OCI-LY3 (cell line): ENCODE measurements at regions not wholly inside any gene's neighbourhood (a gene's known extent, or its start where the extent isn't known, plus 50 kb on each side); places are given as distances from the start of the nearest gene placed in this dataset.

Experiments used
- EZH2phosphoT487 ChIP-seq: fragments of 200-600 bp; shearing (Covaris generic); IDR thresholded peaks from 2 replicates; pipeline ENCODE4 v1.6.1; 2018; ENCODE audit warnings: antibody characterized with exemption, mixed run types, low read depth
- TF ChIP-seq, protein P1 (sequence below): fragments of 200-600, 300-600 bp; sonication (generic); IDR thresholded peaks from 2 replicates; pipeline ENCODE4 v1.5.1; 2014; ENCODE audit warnings: antibody characterized with exemption, low read length, low read depth

DNA sequence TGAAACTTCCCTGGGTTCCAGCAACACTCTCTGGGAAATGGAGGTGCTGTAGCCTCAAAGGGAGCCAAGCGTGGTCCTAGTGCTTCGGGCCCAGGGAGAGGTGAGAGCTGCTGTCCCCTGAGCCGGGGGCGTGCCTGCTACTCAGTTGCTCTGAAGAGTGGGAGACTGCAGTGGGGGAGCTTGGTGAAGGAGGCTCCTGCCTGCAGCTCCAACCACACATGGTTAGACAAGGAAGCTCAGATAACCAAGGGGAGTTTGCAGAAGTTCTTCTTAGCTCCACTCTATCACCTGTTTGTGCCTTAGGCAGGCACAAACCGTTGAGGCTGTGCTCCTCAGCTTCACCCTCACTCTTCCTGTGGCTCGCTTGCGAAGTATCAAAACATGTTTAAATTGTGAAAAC lies 53.6 kb upstream of the TRPM1 start:
- TF ChIP-seq, protein P1, sequence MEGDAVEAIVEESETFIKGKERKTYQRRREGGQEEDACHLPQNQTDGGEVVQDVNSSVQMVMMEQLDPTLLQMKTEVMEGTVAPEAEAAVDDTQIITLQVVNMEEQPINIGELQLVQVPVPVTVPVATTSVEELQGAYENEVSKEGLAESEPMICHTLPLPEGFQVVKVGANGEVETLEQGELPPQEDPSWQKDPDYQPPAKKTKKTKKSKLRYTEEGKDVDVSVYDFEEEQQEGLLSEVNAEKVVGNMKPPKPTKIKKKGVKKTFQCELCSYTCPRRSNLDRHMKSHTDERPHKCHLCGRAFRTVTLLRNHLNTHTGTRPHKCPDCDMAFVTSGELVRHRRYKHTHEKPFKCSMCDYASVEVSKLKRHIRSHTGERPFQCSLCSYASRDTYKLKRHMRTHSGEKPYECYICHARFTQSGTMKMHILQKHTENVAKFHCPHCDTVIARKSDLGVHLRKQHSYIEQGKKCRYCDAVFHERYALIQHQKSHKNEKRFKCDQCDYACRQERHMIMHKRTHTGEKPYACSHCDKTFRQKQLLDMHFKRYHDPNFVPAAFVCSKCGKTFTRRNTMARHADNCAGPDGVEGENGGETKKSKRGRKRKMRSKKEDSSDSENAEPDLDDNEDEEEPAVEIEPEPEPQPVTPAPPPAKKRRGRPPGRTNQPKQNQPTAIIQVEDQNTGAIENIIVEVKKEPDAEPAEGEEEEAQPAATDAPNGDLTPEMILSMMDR, result no peak
- TF ChIP-seq EZH2phosphoT487, result no peak
